Testis (tissue), 2 donors: ENCODE measurements at regions not wholly inside any gene's neighbourhood (a gene's known extent, or its start where the extent isn't known, plus 50 kb on each side); places are given as distances from the start of the nearest gene placed in this dataset.

ENCODE experiments used
- DNase-seq: peaks from one replicate; pipeline ENCODE4 v3.0.0-alpha.2; 2019
- H3K27ac ChIP-seq, 2 donors: fragments of 200-600 bp; sonication (generic); one replicate each; pipeline ENCODE4 v1.5.1; 2019
- H3K27me3 ChIP-seq: fragments of 200-600 bp; sonication (generic); one replicate; pipeline ENCODE4 v1.5.1; 2019
- H3K36me3 ChIP-seq: fragments of 200-600 bp; sonication (generic); one replicate; pipeline ENCODE4 v1.5.1; 2017; ENCODE audit warnings: low read depth; ENCODE audit errors: missing control alignments
- H3K4me1 ChIP-seq: fragments of 200-600 bp; sonication (generic); one replicate; pipeline ENCODE4 v1.5.1; 2019
- H3K4me3 ChIP-seq, 2 donors: fragments of 200-600 bp; sonication (generic); one replicate each; pipeline ENCODE4 v1.5.1; 2017 to 2019
- H3K9me3 ChIP-seq: fragments of 200-600 bp; sonication (generic); one replicate; pipeline ENCODE4 v1.5.1; 2017
- POLR2A ChIP-seq: fragments of 450-650 bp; IDR thresholded peaks from one replicate; pipeline ENCODE4 v1.6.1; 2017; ENCODE audit warnings: antibody characterized with exemption, mild to moderate bottlenecking, moderate library complexity
- WGBS, 2 donors: methylation state at CpG; one replicate each; pipeline ENCODE4 v1.1.5; 2018; 5-methylcytosine and 5-hydroxymethylcytosine counted together
- intact Hi-C: fragments of 100-400 bp; cut with DNase I; formaldehyde crosslinking; loops from one replicate; pipeline ENCODE4 v1.15.1; 2023; ENCODE audit warnings: low total_unique reads
- TF ChIP-seq, protein P1 (sequence below), 3 experiments: fragments of 450-650 bp in 2 of 3; fragments of 200-600 bp in 1 of 3; sonication (generic) in 1 of 3; IDR thresholded peaks; one replicate each; pipeline ENCODE4 v1.5.1; 2016 to 2019; ENCODE audit warnings: antibody characterized with exemption in 3 of 3, mild to moderate bottlenecking in 2 of 3, moderate library complexity in 1 of 3

DNA sequence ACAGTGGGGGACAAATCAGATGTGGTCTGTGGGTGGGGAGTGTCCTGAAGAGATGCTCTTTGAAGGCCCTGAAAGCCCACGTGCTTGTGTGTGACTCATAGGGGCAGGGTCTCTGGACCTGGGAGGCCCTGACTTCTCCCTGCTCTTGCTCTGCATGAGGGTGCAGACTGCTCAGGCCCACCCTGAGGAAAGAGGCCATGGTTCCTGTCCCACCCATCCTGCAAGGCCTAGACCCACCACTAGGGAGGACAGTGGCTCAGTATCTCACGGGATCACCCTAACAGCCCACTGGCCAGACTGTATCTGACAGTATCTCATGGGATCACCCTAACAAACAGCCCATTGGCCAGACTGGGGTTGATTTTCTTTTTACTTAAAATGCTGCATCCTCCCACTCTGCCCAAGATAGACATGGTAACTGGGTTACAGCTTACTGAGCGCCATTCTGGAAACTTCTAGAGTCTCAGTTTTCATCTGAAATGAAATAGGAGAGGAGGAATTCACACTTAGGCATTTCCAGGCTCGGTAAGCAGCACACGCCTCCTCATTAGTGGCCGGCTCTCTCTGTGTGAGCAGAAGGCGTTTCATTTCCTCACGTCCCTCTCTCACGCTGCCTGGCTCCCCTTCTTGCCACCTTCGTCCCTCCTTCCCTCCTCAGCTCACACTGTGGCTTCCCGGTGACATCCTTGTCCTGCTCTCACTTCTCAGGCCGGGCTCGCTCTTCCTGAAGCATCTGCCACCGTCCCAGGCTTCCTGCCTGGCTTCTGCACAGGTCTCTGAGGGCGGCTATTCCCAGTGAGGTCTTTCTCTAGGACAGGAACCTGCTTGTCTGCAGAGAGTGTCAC, 242.6 kb downstream of the GLRX3 start:
- Histone ChIP-seq H3K9me3 (no peaks in the 10 kb centered on the region), H3K27ac (no peak overlapping the region), H3K4me3 (no peak overlapping the region), H3K4me1 (no peaks in the 10 kb centered on the region), H3K36me3 (no peaks in the 10 kb centered on the region), H3K27me3 (no peaks in the 10 kb centered on the region)
- intact Hi-C loops: no loop called here
- DNase-seq: no peak
- no peak for TF ChIP-seq POLR2A
- TF ChIP-seq, protein P1, sequence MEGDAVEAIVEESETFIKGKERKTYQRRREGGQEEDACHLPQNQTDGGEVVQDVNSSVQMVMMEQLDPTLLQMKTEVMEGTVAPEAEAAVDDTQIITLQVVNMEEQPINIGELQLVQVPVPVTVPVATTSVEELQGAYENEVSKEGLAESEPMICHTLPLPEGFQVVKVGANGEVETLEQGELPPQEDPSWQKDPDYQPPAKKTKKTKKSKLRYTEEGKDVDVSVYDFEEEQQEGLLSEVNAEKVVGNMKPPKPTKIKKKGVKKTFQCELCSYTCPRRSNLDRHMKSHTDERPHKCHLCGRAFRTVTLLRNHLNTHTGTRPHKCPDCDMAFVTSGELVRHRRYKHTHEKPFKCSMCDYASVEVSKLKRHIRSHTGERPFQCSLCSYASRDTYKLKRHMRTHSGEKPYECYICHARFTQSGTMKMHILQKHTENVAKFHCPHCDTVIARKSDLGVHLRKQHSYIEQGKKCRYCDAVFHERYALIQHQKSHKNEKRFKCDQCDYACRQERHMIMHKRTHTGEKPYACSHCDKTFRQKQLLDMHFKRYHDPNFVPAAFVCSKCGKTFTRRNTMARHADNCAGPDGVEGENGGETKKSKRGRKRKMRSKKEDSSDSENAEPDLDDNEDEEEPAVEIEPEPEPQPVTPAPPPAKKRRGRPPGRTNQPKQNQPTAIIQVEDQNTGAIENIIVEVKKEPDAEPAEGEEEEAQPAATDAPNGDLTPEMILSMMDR (IDR thresholded peaks at IDR 0.05): no peak
- 60 to 65% methylated on average over 13 to 15 of the region's 15 CpGs for WGBS, 2 donors

- H3K4me3 ChIP-seq: no peak overlapping the region
- no peaks in the 10 kb centered on the region for H3K4me1 ChIP-seq
- H3K36me3 ChIP-seq: no peaks in the 10 kb centered on the region
- TF ChIP-seq, protein P1 (IDR thresholded peaks at IDR 0.05): no peak
- TF ChIP-seq POLR2A: no peak
- no peaks in the 10 kb centered on the region for H3K9me3 ChIP-seq
- no peaks in the 10 kb centered on the region for H3K27me3 ChIP-seq
- WGBS, 2 donors: 33 to 45% methylated on average over 3 to 6 of the region's 6 CpGs
- DNase-seq: no peak
- H3K27ac ChIP-seq: no peak overlapping the region
- intact Hi-C loops: no loop called here
These were observed 243.9 kb downstream of the GLRX3 start for GRCh38 chr10:130380056-130380455.

GRCh38 chr10:130382031-130382430, 245.8 kb downstream of the GLRX3 start:
- intact Hi-C loops: no loop called here
- no peak overlapping the region for H3K4me3 ChIP-seq
- 94 to 100% methylated on average over 1 to 7 of the region's 7 CpGs for WGBS, 2 donors
- H3K9me3 ChIP-seq: no peaks in the 10 kb centered on the region
- no peak overlapping the region for H3K27ac ChIP-seq
- TF ChIP-seq, protein P1 (IDR thresholded peaks at IDR 0.05): no peak
- no peak for TF ChIP-seq POLR2A
- no peaks in the 10 kb centered on the region for H3K36me3 ChIP-seq
- H3K4me1 ChIP-seq: no peaks in the 10 kb centered on the region
- no peaks in the 10 kb centered on the region for H3K27me3 ChIP-seq
- no peak for DNase-seq

GRCh38 chr10:130387936-130388580, 251.9 kb downstream of the GLRX3 start:
- Histone ChIP-seq H3K4me1 (no peaks in the 10 kb centered on the region), H3K9me3 (no peaks in the 10 kb centered on the region), H3K27me3 (no peaks in the 10 kb centered on the region), H3K4me3 (no peak overlapping the region), H3K27ac (no peak overlapping the region), H3K36me3 (no peaks in the 10 kb centered on the region)
- intact Hi-C loops: no loop called here
- DNase-seq: no peak
- TF ChIP-seq POLR2A: no peak
- TF ChIP-seq, protein P1 (IDR thresholded peaks at IDR 0.05): no peak
- WGBS, 2 donors: 70 to 75% methylated on average over 6 to 11 of the region's 11 CpGs
